Kidney (tissue), 13 donors: ENCODE measurements at regions not wholly inside any gene's neighbourhood (a gene's known extent, or its start where the extent isn't known, plus 50 kb on each side); places are given as distances from the start of the nearest gene placed in this dataset.
A peak's percentile ranks its signal among the peaks of the same experiment; 100 is the strongest.

Experiments used
- DNase-seq, 5 donors: peaks; one replicate each; pipeline ENCODE4 v3.0.0-alpha.2; 2013 to 2020
- FAIRE-seq: peaks from 2 replicates; lab custom pipeline; 2012; peaks lifted over from hg19 to GRCh38; lab: Jason Lieb, UNC
- H3K27ac ChIP-seq, 2 donors: one replicate each; pipeline ENCODE4 v1.7.0; 2013; ENCODE audit warnings: low read depth in 2 of 2, low read length in 2 of 2, inconsistent platforms in 1 of 2
- H3K27me3 ChIP-seq: one replicate; pipeline ENCODE4 v1.7.1; 2013; ENCODE audit warnings: low read length, inconsistent platforms; ENCODE audit not compliant: control insufficient read depth, insufficient read depth
- H3K36me3 ChIP-seq, 3 donors: one replicate each; pipeline versions ENCODE4 v1.7.0 to v1.7.1; 2013; ENCODE audit warnings: low read length in 3 of 3, control low read depth in 1 of 3, inconsistent platforms in 1 of 3; ENCODE audit not compliant: insufficient read depth in 3 of 3, control insufficient read depth in 2 of 3
- H3K4me1 ChIP-seq, 3 donors: one replicate each; pipeline versions ENCODE4 v1.7.0 to v1.7.1; 2013; ENCODE audit warnings: low read length in 3 of 3, inconsistent platforms in 1 of 3, low read depth in 1 of 3; ENCODE audit not compliant: control insufficient read depth in 2 of 3, insufficient read depth in 2 of 3
- H3K4me3 ChIP-seq, 3 donors: one replicate each; pipeline versions ENCODE4 v1.7.0 to v1.8.1; 2013; ENCODE audit warnings: low read length in 3 of 3, control low read depth in 1 of 3, inconsistent platforms in 1 of 3
- H3K9ac ChIP-seq, 3 donors: one replicate each; pipeline versions ENCODE4 v1.7.0 to v1.7.1; 2013; ENCODE audit warnings: low read length in 3 of 3, control low read depth in 1 of 3, inconsistent platforms in 1 of 3
- H3K9me3 ChIP-seq, 3 donors: one replicate each; pipeline versions ENCODE4 v1.7.0 to v1.7.1; 2013; ENCODE audit warnings: low read length in 3 of 3, control low read depth in 1 of 3, inconsistent platforms in 1 of 3; ENCODE audit not compliant: control insufficient read depth in 2 of 3, insufficient read depth in 1 of 3
- CTCF ChIP-seq: IDR thresholded peaks from 3 replicates; pipeline ENCODE4 v1.5.1; 2012; ENCODE audit warnings: mild to moderate bottlenecking, moderate library complexity, borderline replicate concordance; ENCODE audit not compliant: insufficient read depth; ENCODE audit errors: extremely low read depth
- intact Hi-C: fragments of 100-400 bp; cut with DNase I; formaldehyde crosslinking; loops from one replicate; pipeline ENCODE4 v1.11.1; 2022
- donor health status: control.
- donor health status: control.
- donor health status: control.
- donor health status: control.
- donor health status: control.
- donor health status: DM: yes; HTN: yes; CAD: no.
- donor health status: Normal renal cell carcinoma (clear cell type).

GRCh38 chr18:27595113-27595838 lies 410.2 kb upstream of the CHST9 start:
- intact Hi-C loops: no loop called here
- TF ChIP-seq CTCF: no peak
- no peaks in the 10 kb centered on the region for H3K36me3 ChIP-seq
- no peaks in the 10 kb centered on the region for H3K9me3 ChIP-seq
- DNase-seq (no peak), FAIRE-seq (no peak)
- H3K4me1 ChIP-seq: no peaks in the 10 kb centered on the region
- no peak overlapping the region for H3K27ac ChIP-seq
- no peaks in the 10 kb centered on the region for H3K27me3 ChIP-seq
- H3K9ac ChIP-seq: no peak overlapping the region
- no peak overlapping the region for H3K4me3 ChIP-seq

GRCh38 chr18:27585602-27586173 lies 400.6 kb upstream of the CHST9 start:
- Histone ChIP-seq H3K4me1 (no peaks in the 10 kb centered on the region), H3K4me3 (no peak overlapping the region), H3K27me3 (no peaks in the 10 kb centered on the region), H3K9ac (no peak overlapping the region), H3K36me3 (no peaks in the 10 kb centered on the region), H3K27ac (no peak overlapping the region), H3K9me3 (peaks cover 0 to 12% (median 0%) of the 10 kb centered on the region in 3 donors)
- DNase-seq: peak in 3 of 5 donors; percentile 18 to 36 (median 32)
- intact Hi-C loops: no loop called here
- no peak for FAIRE-seq
- no peak for TF ChIP-seq CTCF

- no peak overlapping the region for H3K9ac ChIP-seq
- DNase-seq: no peak
- no peak for FAIRE-seq
Measured at GRCh38 chr18:27583466-27583865, 398.4 kb upstream of the CHST9 start.

More at GRCh38 chr18:27583466-27583865, 398.4 kb upstream of the CHST9 start:
- no peak overlapping the region for H3K27ac ChIP-seq
- H3K9me3 ChIP-seq: peaks cover 0 to 12% (median 0%) of the 10 kb centered on the region in 3 donors
- H3K36me3 ChIP-seq: no peaks in the 10 kb centered on the region
- intact Hi-C loops: no loop called here
- no peak overlapping the region for H3K4me3 ChIP-seq
- no peaks in the 10 kb centered on the region for H3K27me3 ChIP-seq
- H3K4me1 ChIP-seq: no peaks in the 10 kb centered on the region
- no peak for TF ChIP-seq CTCF
